Activated naive CD8-positive, alpha-beta T cell treated with anti-CD3 and anti-CD28 coated beads, Interleukin-2, amount 10 ng/mL, durations not matched to agents 7 days and 5 days (primary cell): ENCODE measurements at regions not wholly inside any gene's neighbourhood (a gene's known extent, or its start where the extent isn't known, plus 50 kb on each side); places are given as distances from the start of the nearest gene placed in this dataset.

ENCODE experiments used
- ATAC-seq: fragments of 150-1000 bp; cut with Tn5 transposase; one replicate; pipeline ENCODE4 v1.10.0; 2021; ENCODE audit warnings: low read depth, moderate library complexity
- POLR2A ChIA-PET: fragments of 350-600 bp; sonication (Branson Sonifier 250); formaldehyde crosslinking; loops from one replicate; lab custom pipeline; 2021; ENCODE audit warnings: antibody characterized with exemption; lab: Charles Lee
- DNase-seq: peaks from one replicate; pipeline ENCODE4 v3.0.0; 2021
- H3K27ac Mint-ChIP-seq: one replicate; pipeline ENCODE4 v1.8.0; 2022; ENCODE audit warnings: mild to moderate bottlenecking, mixed read lengths
- H3K27me3 Mint-ChIP-seq: one replicate; pipeline ENCODE4 v1.8.0; 2022; ENCODE audit warnings: mild to moderate bottlenecking, moderate library complexity, mixed read lengths
- H3K36me3 Mint-ChIP-seq: one replicate; pipeline ENCODE4 v1.8.0; 2021; ENCODE audit warnings: mild to moderate bottlenecking, mixed read lengths
- H3K4me1 Mint-ChIP-seq: one replicate; pipeline ENCODE4 v1.8.0; 2021; ENCODE audit warnings: mixed read lengths
- H3K4me3 Mint-ChIP-seq: one replicate; pipeline ENCODE4 v1.8.0; 2022; ENCODE audit warnings: mild to moderate bottlenecking, moderate library complexity, mixed read lengths
- H3K9me3 Mint-ChIP-seq: one replicate; pipeline ENCODE4 v1.8.0; 2021; ENCODE audit warnings: mixed read lengths

DNA sequence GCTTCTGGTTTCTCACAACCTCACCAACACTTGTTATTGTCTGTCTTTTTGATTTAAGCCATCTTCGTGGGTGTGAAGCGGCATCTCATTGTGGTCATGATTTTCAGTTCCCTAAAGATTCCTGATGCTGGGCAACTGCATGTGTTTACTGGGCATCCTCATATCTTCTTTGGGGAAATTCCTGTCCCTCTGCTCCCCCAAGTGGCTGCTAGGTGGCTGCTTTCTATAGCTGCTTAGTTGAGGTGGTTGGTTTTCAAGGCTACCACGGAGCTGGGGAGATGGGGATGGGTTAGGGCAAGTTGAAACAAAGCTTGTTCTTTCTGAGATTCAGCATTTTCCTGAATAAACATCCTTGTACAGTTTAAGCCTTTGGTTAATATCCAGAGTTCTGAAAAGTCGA is 403.9 kb upstream of the SULF2 start:
- no peaks in the 10 kb centered on the region for H3K27me3 Mint-ChIP-seq
- DNase-seq (no peak), ATAC-seq (no peak)
- no peak overlapping the region for H3K27ac Mint-ChIP-seq
- H3K36me3 Mint-ChIP-seq = no peaks in the 10 kb centered on the region
- POLR2A ChIA-PET = no interaction called here
- no peaks in the 10 kb centered on the region for H3K9me3 Mint-ChIP-seq
- H3K4me3 Mint-ChIP-seq = no peak overlapping the region
- H3K4me1 Mint-ChIP-seq = no peaks in the 10 kb centered on the region

DNA sequence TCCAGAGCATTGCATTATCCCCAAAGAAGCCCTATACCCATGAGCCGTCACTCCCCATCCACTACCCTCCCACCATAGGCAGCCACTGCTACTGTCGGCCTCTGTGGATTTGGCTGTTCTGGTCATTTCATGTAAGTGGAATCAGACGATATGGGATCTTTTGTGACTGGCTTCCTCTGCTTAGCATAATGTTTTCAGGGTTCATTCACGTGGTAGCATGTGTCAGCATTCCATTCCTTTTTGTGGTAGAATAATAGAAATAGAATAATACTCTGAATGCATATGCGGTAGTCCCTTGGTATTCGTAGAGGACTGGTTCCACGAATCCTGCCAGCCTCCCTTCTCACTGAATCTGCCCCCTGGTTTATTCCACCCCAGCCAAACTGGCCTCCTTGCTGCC is 402.6 kb upstream of the SULF2 start:
- H3K27ac Mint-ChIP-seq = no peak overlapping the region
- H3K27me3 Mint-ChIP-seq = no peaks in the 10 kb centered on the region
- H3K4me3 Mint-ChIP-seq = no peak overlapping the region
- H3K9me3 Mint-ChIP-seq = no peaks in the 10 kb centered on the region
- ATAC-seq (no peak), DNase-seq (no peak)
- H3K4me1 Mint-ChIP-seq = no peaks in the 10 kb centered on the region
- POLR2A ChIA-PET = no interaction called here
- H3K36me3 Mint-ChIP-seq = no peaks in the 10 kb centered on the region

- no peak for ATAC-seq
- Mint-ChIP-seq H3K4me1 (no peaks in the 10 kb centered on the region), H3K9me3 (no peaks in the 10 kb centered on the region)
These were observed 401.6 kb upstream of the SULF2 start for GRCh38 chr20:48186915-48187314.

GRCh38 chr20:48186447-48186846 is 401.2 kb upstream of the SULF2 start:
- DNase-seq (no peak), ATAC-seq (no peak)
- no peaks in the 10 kb centered on the region for H3K4me1 Mint-ChIP-seq
- POLR2A ChIA-PET = no interaction called here
- H3K36me3 Mint-ChIP-seq = no peaks in the 10 kb centered on the region
- no peaks in the 10 kb centered on the region for H3K9me3 Mint-ChIP-seq
- no peak overlapping the region for H3K4me3 Mint-ChIP-seq
- no peak overlapping the region for H3K27ac Mint-ChIP-seq
- H3K27me3 Mint-ChIP-seq = peaks cover 2% of the 10 kb centered on the region

More at GRCh38 chr20:48186915-48187314, 401.6 kb upstream of the SULF2 start:
- no peak overlapping the region for H3K27ac Mint-ChIP-seq
- POLR2A ChIA-PET = no interaction called here
- no peaks in the 10 kb centered on the region for H3K36me3 Mint-ChIP-seq
- H3K27me3 Mint-ChIP-seq = peaks cover 2% of the 10 kb centered on the region
- H3K4me3 Mint-ChIP-seq = no peak overlapping the region
- no peak for DNase-seq

DNA sequence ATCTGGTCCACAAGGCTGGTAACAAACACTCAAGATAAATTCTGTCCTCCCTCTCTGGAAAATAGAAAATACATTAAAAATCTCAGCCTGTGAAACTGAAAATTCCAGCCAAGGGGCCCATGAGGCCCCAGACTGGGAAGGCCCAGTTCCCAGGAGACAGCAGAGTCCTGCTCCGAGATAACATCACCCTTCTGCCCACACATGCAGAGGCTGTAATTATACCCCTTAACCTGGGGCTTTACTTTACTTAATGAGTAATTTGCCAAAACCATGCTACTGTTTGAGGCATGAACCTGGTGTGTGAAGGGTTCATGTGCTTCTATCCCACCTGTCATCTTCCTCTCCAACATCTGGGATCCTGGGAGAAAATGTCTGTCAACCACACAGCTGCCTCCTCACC is 398.9 kb upstream of the SULF2 start:
- no peak for ATAC-seq
- no peaks in the 10 kb centered on the region for H3K36me3 Mint-ChIP-seq

GRCh38 chr20:48181261-48181935 is 396.1 kb upstream of the SULF2 start:
- H3K27me3 Mint-ChIP-seq = peaks cover 5% of the 10 kb centered on the region
- H3K9me3 Mint-ChIP-seq = no peaks in the 10 kb centered on the region
- no peak overlapping the region for H3K27ac Mint-ChIP-seq
- POLR2A ChIA-PET = no interaction called here
- no peak for ATAC-seq
- no peaks in the 10 kb centered on the region for H3K36me3 Mint-ChIP-seq
- no peak overlapping the region for H3K4me3 Mint-ChIP-seq
- no peaks in the 10 kb centered on the region for H3K4me1 Mint-ChIP-seq
- no peak for DNase-seq

More for the DNA sequence above, 398.9 kb upstream of the SULF2 start:
- H3K27ac Mint-ChIP-seq = no peak overlapping the region
- H3K27me3 Mint-ChIP-seq = peaks cover 2% of the 10 kb centered on the region
- POLR2A ChIA-PET = no interaction called here
- no peak overlapping the region for H3K4me3 Mint-ChIP-seq
- H3K4me1 Mint-ChIP-seq = no peaks in the 10 kb centered on the region
- DNase-seq = no peak
- H3K9me3 Mint-ChIP-seq = no peaks in the 10 kb centered on the region

DNA sequence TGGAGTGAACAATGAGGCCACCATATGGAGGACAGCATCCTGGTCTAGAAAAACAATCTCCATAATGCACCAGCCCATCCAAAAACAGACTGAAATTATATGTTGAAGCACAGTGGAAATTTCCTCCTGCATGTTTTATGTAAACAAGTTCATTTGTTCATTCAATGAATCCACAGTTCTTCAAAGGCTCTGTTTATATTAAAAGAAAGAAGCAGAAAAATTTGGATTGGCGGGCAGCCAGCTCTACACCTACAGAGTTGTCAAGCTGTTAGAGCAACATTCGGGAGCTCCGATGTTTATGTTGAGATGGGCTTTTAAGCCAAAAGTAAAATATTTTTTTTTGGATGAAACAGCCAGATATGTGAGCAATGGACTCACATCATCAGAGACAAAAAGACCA is 395.3 kb upstream of the SULF2 start:
- Mint-ChIP-seq H3K27ac (no peak overlapping the region), H3K4me3 (no peak overlapping the region), H3K4me1 (no peaks in the 10 kb centered on the region), H3K9me3 (no peaks in the 10 kb centered on the region), H3K36me3 (no peaks in the 10 kb centered on the region), H3K27me3 (peaks cover 5% of the 10 kb centered on the region)
- no peak for ATAC-seq
- DNase-seq = no peak
- POLR2A ChIA-PET = no interaction called here

GRCh38 chr20:48180024-48180423 is 394.7 kb upstream of the SULF2 start:
- H3K4me3 Mint-ChIP-seq = no peak overlapping the region
- no peak overlapping the region for H3K27ac Mint-ChIP-seq
- H3K36me3 Mint-ChIP-seq = no peaks in the 10 kb centered on the region
- ATAC-seq = no peak
- DNase-seq = no peak
- POLR2A ChIA-PET = no interaction called here
- no peaks in the 10 kb centered on the region for H3K9me3 Mint-ChIP-seq
- peaks cover 5% of the 10 kb centered on the region for H3K27me3 Mint-ChIP-seq
- H3K4me1 Mint-ChIP-seq = no peaks in the 10 kb centered on the region

DNA sequence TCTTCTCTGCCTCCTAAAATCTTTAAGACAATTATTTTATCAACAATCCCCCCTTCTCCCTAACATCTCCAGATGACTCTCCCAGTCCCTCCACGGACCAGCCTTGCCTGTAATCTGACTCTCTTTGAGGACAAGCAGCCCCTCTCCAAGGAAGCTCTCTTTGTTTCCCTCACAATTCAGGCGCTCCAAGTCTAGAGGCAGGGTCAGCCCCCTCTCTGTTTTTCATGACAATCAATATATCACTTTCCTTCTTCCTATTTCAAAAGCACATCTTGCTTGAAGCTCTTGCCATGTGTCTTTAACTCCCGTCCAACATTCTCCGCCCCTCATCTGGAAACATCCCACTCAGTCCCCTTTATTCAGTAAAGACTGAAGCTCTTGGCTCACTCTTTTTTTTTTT is 393.4 kb upstream of the SULF2 start:
- Mint-ChIP-seq H3K9me3 (no peaks in the 10 kb centered on the region), H3K27ac (no peak overlapping the region)

GRCh38 chr20:48177058-48177457 is 391.8 kb upstream of the SULF2 start:
- Mint-ChIP-seq H3K36me3 (no peaks in the 10 kb centered on the region), H3K9me3 (no peaks in the 10 kb centered on the region), H3K27ac (no peak overlapping the region), H3K27me3 (peaks cover 3% of the 10 kb centered on the region), H3K4me1 (no peaks in the 10 kb centered on the region), H3K4me3 (no peak overlapping the region)
- no peak for ATAC-seq
- DNase-seq = no peak
- POLR2A ChIA-PET = no interaction called here

More for the DNA sequence above, 393.4 kb upstream of the SULF2 start:
- Mint-ChIP-seq H3K36me3 (no peaks in the 10 kb centered on the region), H3K4me1 (no peaks in the 10 kb centered on the region), H3K27me3 (peaks cover 5% of the 10 kb centered on the region), H3K4me3 (no peak overlapping the region)
- POLR2A ChIA-PET = no interaction called here
- no peak for DNase-seq
- ATAC-seq = no peak

- POLR2A ChIA-PET = no interaction called here
- peaks cover 3% of the 10 kb centered on the region for H3K27me3 Mint-ChIP-seq
- H3K9me3 Mint-ChIP-seq = no peaks in the 10 kb centered on the region
- no peak for DNase-seq
- H3K27ac Mint-ChIP-seq = no peak overlapping the region
- no peak overlapping the region for H3K4me3 Mint-ChIP-seq
- no peaks in the 10 kb centered on the region for H3K4me1 Mint-ChIP-seq
- no peak for ATAC-seq
- H3K36me3 Mint-ChIP-seq = no peaks in the 10 kb centered on the region
These were observed 390.9 kb upstream of the SULF2 start for GRCh38 chr20:48176139-48176538.

DNA sequence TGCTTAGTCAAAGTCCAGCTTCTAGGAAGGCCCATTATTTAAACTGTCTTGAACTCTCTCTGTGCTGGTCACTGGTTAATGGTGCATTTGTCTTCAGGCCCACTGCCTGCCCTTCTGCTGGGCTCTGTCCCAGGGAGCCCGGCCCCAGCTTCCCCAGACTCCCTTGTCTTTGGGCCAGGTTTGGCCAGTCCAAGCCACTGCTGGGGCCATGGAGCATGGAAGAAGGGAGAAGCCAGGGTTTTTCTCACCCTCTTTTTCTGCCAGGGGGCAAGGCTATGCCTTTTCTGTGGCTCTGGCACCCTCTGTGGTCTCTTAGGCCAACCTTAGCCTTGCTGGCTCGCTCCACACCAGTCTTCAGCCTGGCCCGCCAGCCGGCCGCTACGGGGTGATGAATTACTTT is 390.0 kb upstream of the SULF2 start:
- H3K27ac Mint-ChIP-seq = no peak overlapping the region

GRCh38 chr20:48172357-48172702 is 387.0 kb upstream of the SULF2 start:
- Mint-ChIP-seq H3K4me3 (no peak overlapping the region), H3K4me1 (no peaks in the 10 kb centered on the region), H3K9me3 (no peaks in the 10 kb centered on the region), H3K27me3 (peaks cover 6% of the 10 kb centered on the region), H3K36me3 (no peaks in the 10 kb centered on the region), H3K27ac (no peak overlapping the region)
- ATAC-seq (no peak), DNase-seq (no peak)
- POLR2A ChIA-PET = no interaction called here

More for the DNA sequence above, 390.0 kb upstream of the SULF2 start:
- no peaks in the 10 kb centered on the region for H3K4me1 Mint-ChIP-seq
- H3K9me3 Mint-ChIP-seq = no peaks in the 10 kb centered on the region
- POLR2A ChIA-PET = no interaction called here
- no peaks in the 10 kb centered on the region for H3K36me3 Mint-ChIP-seq
- peaks cover 6% of the 10 kb centered on the region for H3K27me3 Mint-ChIP-seq
- ATAC-seq = no peak
- DNase-seq = no peak
- H3K4me3 Mint-ChIP-seq = no peak overlapping the region

- no peak for ATAC-seq
- Mint-ChIP-seq H3K27me3 (peaks cover 6% of the 10 kb centered on the region), H3K4me1 (no peaks in the 10 kb centered on the region), H3K4me3 (no peak overlapping the region), H3K9me3 (no peaks in the 10 kb centered on the region), H3K27ac (no peak overlapping the region), H3K36me3 (no peaks in the 10 kb centered on the region)
- no peak for DNase-seq
- POLR2A ChIA-PET = no interaction called here
These were observed 386.5 kb upstream of the SULF2 start for GRCh38 chr20:48171626-48172356.
